B cell (primary cell): ENCODE measurements at regions not wholly inside any gene's neighbourhood (a gene's known extent, or its start where the extent isn't known, plus 50 kb on each side); places are given as distances from the start of the nearest gene placed in this dataset.

Experiments
- ATAC-seq: fragments of 200-7000 bp; cut with Tn5 transposase; one replicate; pipeline ENCODE4 v1.10.0; 2021; ENCODE audit warnings: low read depth, mild to moderate bottlenecking, moderate number of reproducible peaks, moderate library complexity
- CTCF ChIA-PET: fragments of 350-600 bp; sonication (Branson Sonifier 250); formaldehyde crosslinking; loops from one replicate; lab custom pipeline; 2021; ENCODE audit warnings: antibody characterized with exemption, inconsistent platforms; lab: Charles Lee
- POLR2A ChIA-PET: fragments of 350-600 bp; sonication (Branson Sonifier 250); formaldehyde crosslinking; loops from one replicate; lab custom pipeline; 2021; ENCODE audit warnings: antibody characterized with exemption; lab: Charles Lee
- DNase-seq: peaks from one replicate; pipeline ENCODE4 v3.0.0; 2013
- H2AFZ ChIP-seq: 2 replicates; pipeline ENCODE4 v1.6.1; 2012; ENCODE audit warnings: mild to moderate bottlenecking, low read depth, low read length; ENCODE audit not compliant: insufficient read depth, poor library complexity, severe bottlenecking
- H3K27ac ChIP-seq, 2 donors: 1 replicate in 1 of 2; 2 replicates in 1 of 2; pipeline ENCODE4 v1.5.1; 2012 to 2013; ENCODE audit warnings: low read length in 2 of 2, mild to moderate bottlenecking in 2 of 2, moderate library complexity in 1 of 2
- H3K27me3 ChIP-seq, 4 experiments: fragments of 200-600 bp in 1 of 4; sonication (generic) in 1 of 4; replicated peaks in 1 of 4; 1 replicate in 2 of 4; 2 replicates in 2 of 4; pipeline versions ENCODE4 v1.6.1 to v1.7.0; 2013 to 2016; ENCODE audit warnings: low read length in 3 of 4, mild to moderate bottlenecking in 2 of 4, mixed read lengths in 1 of 4, moderate library complexity in 1 of 4; ENCODE audit not compliant: insufficient read depth in 4 of 4, control insufficient read depth in 3 of 4; ENCODE audit errors: control extremely low read depth in 1 of 4
- H3K36me3 ChIP-seq, 2 experiments: replicated peaks in 1 of 2; 1 replicate in 1 of 2; 2 replicates in 1 of 2; pipeline versions ENCODE4 v1.6.1 to v1.7.1; 2013; ENCODE audit warnings: low read length in 1 of 2; ENCODE audit not compliant: insufficient read depth in 2 of 2, control insufficient read depth in 1 of 2; ENCODE audit errors: control extremely low read depth in 1 of 2, extremely low read depth in 1 of 2
- H3K4me1 ChIP-seq, 2 donors: fragments of 200-600 bp in 1 of 2; sonication (generic) in 1 of 2; 1 replicate in 1 of 2; 2 replicates in 1 of 2; pipeline versions ENCODE4 v1.5.1 to v1.6.1; 2013 to 2017; ENCODE audit warnings: low read length in 2 of 2; ENCODE audit not compliant: control insufficient read depth in 2 of 2, insufficient read depth in 2 of 2
- H3K4me2 ChIP-seq: replicated peaks from 2 replicates; pipeline ENCODE3; 2012; ENCODE audit warnings: mild to moderate bottlenecking, low read depth, low read length; ENCODE audit not compliant: poor library complexity, severe bottlenecking
- H3K4me3 ChIP-seq, 5 experiments: fragments of 200-600 bp in 1 of 5; sonication (generic) in 1 of 5; 1 replicate in 3 of 5; 2 replicates in 2 of 5; pipeline versions ENCODE4 v1.5.1 to v1.7.0; 2011 to 2016; ENCODE audit warnings: low read length in 4 of 5, mild to moderate bottlenecking in 4 of 5, low read depth in 2 of 5, control low read depth in 1 of 5, moderate library complexity in 1 of 5; ENCODE audit not compliant: insufficient read depth in 1 of 5; ENCODE audit errors: control extremely low read depth in 1 of 5, extremely low read depth in 1 of 5
- H3K79me2 ChIP-seq: fragments of 200-600 bp; sonication (generic); one replicate; pipeline ENCODE4 v1.6.0; 2016; ENCODE audit warnings: low read length; ENCODE audit not compliant: control insufficient read depth, insufficient read depth
- H3K9ac ChIP-seq: fragments of 200-600 bp; sonication (generic); 2 replicates; pipeline ENCODE4 v1.6.1; 2017; ENCODE audit warnings: mild to moderate bottlenecking, low read length, moderate library complexity
- H3K9me3 ChIP-seq, 3 donors: one replicate each; pipeline versions ENCODE4 v1.6.1 to v1.7.1; 2013; ENCODE audit warnings: low read length in 2 of 3; ENCODE audit not compliant: control insufficient read depth in 2 of 3, insufficient read depth in 1 of 3; ENCODE audit errors: control extremely low read depth in 1 of 3
- H4K20me1 ChIP-seq: 2 replicates; pipeline ENCODE4 v1.6.0; 2012; ENCODE audit warnings: mild to moderate bottlenecking, low read length; ENCODE audit not compliant: insufficient read depth, control insufficient read depth, poor library complexity, severe bottlenecking
- H3K27ac Mint-ChIP-seq: one replicate; pipeline ENCODE4 v1.8.0; 2021; ENCODE audit warnings: mixed read lengths
- H3K27me3 Mint-ChIP-seq: one replicate; pipeline ENCODE4 v1.8.0; 2021; ENCODE audit warnings: mixed read lengths
- H3K4me1 Mint-ChIP-seq: one replicate; pipeline ENCODE4 v1.8.0; 2021; ENCODE audit warnings: mixed read lengths
- H3K4me3 Mint-ChIP-seq: one replicate; pipeline ENCODE4 v1.8.0; 2021; ENCODE audit warnings: mixed read lengths
- H3K9me3 Mint-ChIP-seq: one replicate; pipeline ENCODE4 v1.8.0; 2022; ENCODE audit warnings: mixed read lengths; ENCODE audit not compliant: insufficient read depth
- EZH2 ChIP-seq: IDR thresholded peaks from 2 replicates; pipeline ENCODE4 v1.6.1; 2012; ENCODE audit warnings: borderline replicate concordance, low read depth, mild to moderate bottlenecking, moderate library complexity, low read length; ENCODE audit not compliant: insufficient read depth, poor library complexity, severe bottlenecking
- WGBS: methylation state at CpG from one replicate; pipeline ENCODE4 v1.1.5; 2013; ENCODE audit warnings: missing lambda C conversion rate; ENCODE audit not compliant: insufficient coverage; 5-methylcytosine and 5-hydroxymethylcytosine counted together
- intact Hi-C: fragments of 100-400 bp; cut with micrococcal nuclease; formaldehyde crosslinking; loops from one replicate; pipeline ENCODE4 v1.10.0; 2022
- TF ChIP-seq, protein P1 (sequence below): fragments of 200-600 bp; IDR thresholded peaks from one replicate; pipeline ENCODE4 v1.8.0; 2022; ENCODE audit warnings: antibody characterized with exemption, mild to moderate bottlenecking

DNA sequence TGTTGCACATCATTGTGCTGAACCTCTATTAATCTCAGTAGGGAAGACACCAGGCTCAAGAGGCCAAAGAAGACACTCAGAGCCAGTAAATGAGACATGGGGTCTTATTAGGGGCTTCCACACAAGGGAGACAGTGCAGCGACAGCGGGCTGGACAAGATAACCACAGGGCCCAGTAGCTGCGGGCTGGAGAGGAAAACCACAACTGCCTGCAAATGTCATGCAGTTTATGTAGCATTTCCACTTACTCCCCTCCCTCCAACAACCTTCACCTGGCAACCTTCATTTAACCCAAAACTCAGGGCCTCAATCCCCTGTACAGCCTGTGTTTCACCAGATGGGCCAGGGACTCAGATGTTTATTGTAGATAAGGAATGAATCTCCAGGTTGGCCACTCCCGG, 185.6 kb downstream of the UTP18 start:
- Histone ChIP-seq H3K4me1 (no peaks in the 10 kb centered on the region), H3K27me3 (peaks cover 0 to 6% (median 0%) of the 10 kb centered on the region in 4 experiments), H3K4me3 (no peak overlapping the region), H3K9me3 (no peaks in the 10 kb centered on the region), H3K27ac (no peak overlapping the region), H3K36me3 (no peaks in the 10 kb centered on the region), H4K20me1 (no peaks in the 10 kb centered on the region), H3K4me2 (no peak overlapping the region), H3K79me2 (no peaks in the 10 kb centered on the region), H3K9ac (no peak overlapping the region), H2AFZ (no peak overlapping the region)
- DNase-seq (no peak), ATAC-seq (no peak)
- Mint-ChIP-seq H3K9me3 (no peaks in the 10 kb centered on the region), H3K27me3 (peaks cover 43% of the 10 kb centered on the region), H3K4me3 (no peak overlapping the region), H3K4me1 (no peaks in the 10 kb centered on the region), H3K27ac (no peak overlapping the region)
- intact Hi-C loops = no loop called here
- 13% methylated on average over 4 of the region's 4 CpGs for WGBS
- TF ChIP-seq EZH2 = no peak
- TF ChIP-seq, protein P1, sequence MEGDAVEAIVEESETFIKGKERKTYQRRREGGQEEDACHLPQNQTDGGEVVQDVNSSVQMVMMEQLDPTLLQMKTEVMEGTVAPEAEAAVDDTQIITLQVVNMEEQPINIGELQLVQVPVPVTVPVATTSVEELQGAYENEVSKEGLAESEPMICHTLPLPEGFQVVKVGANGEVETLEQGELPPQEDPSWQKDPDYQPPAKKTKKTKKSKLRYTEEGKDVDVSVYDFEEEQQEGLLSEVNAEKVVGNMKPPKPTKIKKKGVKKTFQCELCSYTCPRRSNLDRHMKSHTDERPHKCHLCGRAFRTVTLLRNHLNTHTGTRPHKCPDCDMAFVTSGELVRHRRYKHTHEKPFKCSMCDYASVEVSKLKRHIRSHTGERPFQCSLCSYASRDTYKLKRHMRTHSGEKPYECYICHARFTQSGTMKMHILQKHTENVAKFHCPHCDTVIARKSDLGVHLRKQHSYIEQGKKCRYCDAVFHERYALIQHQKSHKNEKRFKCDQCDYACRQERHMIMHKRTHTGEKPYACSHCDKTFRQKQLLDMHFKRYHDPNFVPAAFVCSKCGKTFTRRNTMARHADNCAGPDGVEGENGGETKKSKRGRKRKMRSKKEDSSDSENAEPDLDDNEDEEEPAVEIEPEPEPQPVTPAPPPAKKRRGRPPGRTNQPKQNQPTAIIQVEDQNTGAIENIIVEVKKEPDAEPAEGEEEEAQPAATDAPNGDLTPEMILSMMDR = no peak
- POLR2A ChIA-PET = no interaction called here
- CTCF ChIA-PET = no interaction called here

DNA sequence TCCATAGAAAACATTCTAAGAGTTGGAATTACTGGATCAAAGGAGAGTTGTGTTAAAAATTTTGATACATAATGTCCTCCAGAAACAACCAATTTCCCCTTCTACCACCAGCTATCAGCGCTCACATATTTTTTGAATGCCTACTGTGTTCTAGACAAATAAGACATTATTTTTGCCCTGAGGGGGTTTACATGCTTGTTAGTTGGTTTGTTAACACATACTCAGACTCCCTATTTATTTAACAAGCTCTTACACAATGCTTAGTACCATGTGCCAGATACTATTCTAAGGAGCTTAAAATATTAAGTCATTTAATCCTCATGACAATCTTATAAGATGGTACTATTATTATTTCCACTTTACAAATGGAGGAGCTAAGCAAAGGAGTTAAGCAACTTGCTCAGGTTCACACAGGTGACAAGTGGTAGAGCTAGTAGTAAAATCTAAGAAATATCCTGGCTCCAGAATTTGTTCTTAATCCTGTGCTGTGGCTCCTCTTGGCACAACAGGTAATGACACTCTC, 194.2 kb downstream of the UTP18 start:
- no peaks in the 10 kb centered on the region for H3K36me3 ChIP-seq
- no peak overlapping the region for H3K9ac ChIP-seq
- TF ChIP-seq EZH2 = no peak
- TF ChIP-seq, protein P1 = no peak
- no peaks in the 10 kb centered on the region for H4K20me1 ChIP-seq
- no peaks in the 10 kb centered on the region for H3K9me3 ChIP-seq
- no peaks in the 10 kb centered on the region for H3K9me3 Mint-ChIP-seq
- no peak overlapping the region for H3K4me3 Mint-ChIP-seq
- no peaks in the 10 kb centered on the region for H3K4me1 ChIP-seq
- H3K27me3 Mint-ChIP-seq = peaks cover 18% of the 10 kb centered on the region
- DNase-seq (no peak), ATAC-seq (no peak)
- H3K4me3 ChIP-seq = no peak overlapping the region
- no CpG with 5 or more reads among the region's 1 CpG for WGBS
- no peak overlapping the region for H3K4me2 ChIP-seq
- intact Hi-C loops = no loop called here
- H2AFZ ChIP-seq = no peak overlapping the region
- ChIA-PET CTCF (interaction anchor here (1.4 kb wide), 1 partner anchor 9 kb away, joined by 6 read pairs; no protein-coding TSS in a partner anchor), POLR2A (no interaction called here)
- no peak overlapping the region for H3K27ac Mint-ChIP-seq
- no peak overlapping the region for H3K27ac ChIP-seq
- no peaks in the 10 kb centered on the region for H3K79me2 ChIP-seq
- H3K27me3 ChIP-seq = no peaks in the 10 kb centered on the region
- H3K4me1 Mint-ChIP-seq = no peaks in the 10 kb centered on the region
